ENCODE measurements at regions not wholly inside any gene's neighbourhood (a gene's known extent, or its start where the extent isn't known, plus 50 kb on each side); places are given as distances from the start of the nearest gene placed in this dataset.

- TF ChIP-seq MXD4 (CRISPR knock-in tag; IDR thresholded peaks at IDR 0.05; ENCODE audit: borderline replicate concordance) (no peak), FOXK1 (CRISPR knock-in tag; IDR thresholded peaks at IDR 0.05) (no peak), CTCF (IDR thresholded peaks at IDR 0.05) (no peak), SMAD4 (CRISPR knock-in tag; IDR thresholded peaks at IDR 0.05) (no peak), FOXP1 (CRISPR knock-in tag; IDR thresholded peaks at IDR 0.05; ENCODE audit: borderline replicate concordance) (no peak), USF1 (CRISPR knock-in tag; IDR thresholded peaks at IDR 0.05) (no peak), CBFB (CRISPR knock-in tag; IDR thresholded peaks at IDR 0.05; ENCODE audit: low read depth) (no peak), IRF2 (CRISPR knock-in tag; IDR thresholded peaks at IDR 0.05; ENCODE audit: borderline replicate concordance, low read depth) (no peak), MAX (CRISPR knock-in tag; IDR thresholded peaks at IDR 0.05) (no peak), TEAD1 (CRISPR knock-in tag; IDR thresholded peaks at IDR 0.05) (no peak), SP1 (CRISPR knock-in tag; conservative IDR thresholded peaks at IDR 0.05) (no peak), ZSCAN18 (CRISPR knock-in tag; IDR thresholded peaks at IDR 0.05) (no peak), HMGXB4 (CRISPR knock-in tag; IDR thresholded peaks at IDR 0.05) (no peak), JUN (CRISPR knock-in tag; IDR thresholded peaks at IDR 0.05) (no peak)
These were observed 504.3 kb upstream of the PCDH15 start for GRCh38 chr10:55305285-55305684.

All from WTC11 (cell line).